H1 (cell line): ENCODE measurements at regions not wholly inside any gene's neighbourhood (a gene's known extent, or its start where the extent isn't known, plus 50 kb on each side); places are given as distances from the start of the nearest gene placed in this dataset.

ENCODE experiments used
- CTCF ChIA-PET: fragments of 300-600 bp; sonication (Branson Sonifier 250); formaldehyde crosslinking; loops from one replicate; lab custom pipeline; 2021; ENCODE audit not compliant: partially characterized antibody; lab: Charles Lee
- POLR2A ChIA-PET: fragments of 300-600 bp; sonication (Branson Sonifier 250); formaldehyde crosslinking; loops from one replicate; lab custom pipeline; 2021; ENCODE audit warnings: inconsistent platforms; ENCODE audit not compliant: partially characterized antibody; lab: Charles Lee
- DNase-seq, 2 experiments: peaks; one replicate each; pipeline versions ENCODE4 v3.0.0 to v3.0.0-alpha.2; 2010 to 2022; ENCODE audit warnings: low spot score in 2 of 2, low read depth in 1 of 2, mixed read lengths in 1 of 2
- FAIRE-seq: peaks from 2 replicates; lab custom pipeline; 2011; peaks lifted over from hg19 to GRCh38; lab: Jason Lieb, UNC
- H2AFZ ChIP-seq: 2 replicates; pipeline ENCODE4 v1.8.1; 2012; ENCODE audit warnings: low read length, inconsistent platforms
- H2AK5ac ChIP-seq: 2 replicates; pipeline ENCODE4 v1.6.1; 2013; ENCODE audit warnings: low read depth, low read length
- H2BK120ac ChIP-seq: replicated peaks from 2 replicates; pipeline ENCODE3; 2013; ENCODE audit warnings: low read depth, low read length, inconsistent platforms
- H2BK12ac ChIP-seq: 2 replicates; pipeline ENCODE4 v1.6.1; 2013; ENCODE audit warnings: low read depth, low read length
- H2BK15ac ChIP-seq: 2 replicates; pipeline ENCODE4 v1.6.1; 2013; ENCODE audit warnings: low read length
- H2BK20ac ChIP-seq: 2 replicates; pipeline ENCODE4 v1.6.1; 2013; ENCODE audit warnings: low read length
- H2BK5ac ChIP-seq: 2 replicates; pipeline ENCODE4 v1.6.1; 2013; ENCODE audit warnings: low read depth, low read length
- H3K14ac ChIP-seq: 2 replicates; pipeline ENCODE4 v1.6.1; 2013; ENCODE audit warnings: inconsistent platforms; ENCODE audit not compliant: insufficient read length
- H3K18ac ChIP-seq: 2 replicates; pipeline ENCODE4 v1.6.1; 2013; ENCODE audit warnings: low read length; ENCODE audit errors: extremely low read depth
- H3K23ac ChIP-seq: 2 replicates; pipeline ENCODE4 v1.6.1; 2013; ENCODE audit warnings: inconsistent platforms; ENCODE audit not compliant: insufficient read length
- H3K23me2 ChIP-seq: 2 replicates; pipeline ENCODE4 v1.6.1; 2013; ENCODE audit warnings: low read depth, low read length
- H3K27ac ChIP-seq: 2 replicates; pipeline ENCODE4 v1.6.1; 2011; ENCODE audit warnings: low read depth, low read length, inconsistent platforms
- H3K27me3 ChIP-seq, 4 experiments: replicated peaks in 1 of 4; 1 replicate in 1 of 4; 2 replicates in 3 of 4; pipeline versions ENCODE4 v1.6.1 to v1.8.1; 2011 to 2013; ENCODE audit warnings: low read length in 3 of 4, mild to moderate bottlenecking in 3 of 4, inconsistent platforms in 2 of 4, mixed read lengths in 2 of 4, moderate library complexity in 1 of 4; ENCODE audit not compliant: control insufficient read depth in 3 of 4, insufficient read depth in 3 of 4; ENCODE audit errors: extremely low read depth in 1 of 4
- H3K36me3 ChIP-seq, 4 experiments: 2 replicates each; pipeline versions ENCODE4 v1.6.1 to v1.8.1; 2011 to 2013; ENCODE audit warnings: mild to moderate bottlenecking in 4 of 4, low read length in 3 of 4, moderate library complexity in 2 of 4, control low read depth in 1 of 4, inconsistent platforms in 1 of 4; ENCODE audit not compliant: insufficient read depth in 4 of 4, control insufficient read depth in 2 of 4
- H3K4ac ChIP-seq: replicated peaks from 2 replicates; pipeline ENCODE3; 2013; ENCODE audit warnings: low read length, low read depth, mixed read lengths, inconsistent platforms; ENCODE audit not compliant: insufficient read length
- H3K4me1 ChIP-seq, 4 experiments: replicated peaks in 1 of 4; 1 replicate in 1 of 4; 2 replicates in 3 of 4; pipeline versions ENCODE4 v1.6.1 to v1.8.1; 2011 to 2013; ENCODE audit warnings: low read length in 3 of 4, inconsistent platforms in 2 of 4, mixed read lengths in 1 of 4; ENCODE audit not compliant: insufficient read depth in 4 of 4, control insufficient read depth in 3 of 4
- H3K4me2 ChIP-seq, 2 experiments: 2 replicates each; pipeline versions ENCODE4 v1.6.1 to v1.8.1; 2011 to 2013; ENCODE audit warnings: low read depth in 2 of 2, low read length in 2 of 2, control low read depth in 1 of 2, inconsistent platforms in 1 of 2, mild to moderate bottlenecking in 1 of 2; ENCODE audit not compliant: insufficient read depth in 1 of 2
- H3K4me3 ChIP-seq, 4 experiments: fragments of 200-600, 300-600 bp in 1 of 4; sonication (generic), shearing (Covaris generic), sonication (Bioruptor Twin) in 1 of 4; 2 replicates each; pipeline versions ENCODE4 v1.5.1 to v1.8.1; 2011 to 2016; ENCODE audit warnings: low read length in 4 of 4, low read depth in 3 of 4, control low read depth in 2 of 4, inconsistent platforms in 2 of 4, mild to moderate bottlenecking in 2 of 4, mixed read lengths in 1 of 4, moderate library complexity in 1 of 4; ENCODE audit not compliant: insufficient read depth in 2 of 4; ENCODE audit errors: extremely low read depth in 1 of 4
- H3K56ac ChIP-seq: replicated peaks from 2 replicates; pipeline ENCODE3; 2013; ENCODE audit warnings: low read depth, mild to moderate bottlenecking, mixed read lengths, low read length, inconsistent platforms; ENCODE audit not compliant: insufficient read length
- H3K79me1 ChIP-seq: 2 replicates; pipeline ENCODE4 v1.6.1; 2013; ENCODE audit warnings: low read depth, low read length, control low read depth
- H3K79me2 ChIP-seq, 2 experiments: 2 replicates each; pipeline versions ENCODE4 v1.6.1 to v1.8.1; 2012 to 2013; ENCODE audit warnings: low read length in 2 of 2, mild to moderate bottlenecking in 2 of 2, inconsistent platforms in 1 of 2; ENCODE audit not compliant: insufficient read depth in 2 of 2, control insufficient read depth in 1 of 2
- H3K9ac ChIP-seq, 4 experiments: replicated peaks in 1 of 4; 1 replicate in 1 of 4; 2 replicates in 3 of 4; pipeline versions ENCODE4 v1.6.1 to v1.8.1; 2011 to 2013; ENCODE audit warnings: low read depth in 3 of 4, low read length in 3 of 4, control low read depth in 2 of 4, mild to moderate bottlenecking in 2 of 4, moderate library complexity in 2 of 4, inconsistent platforms in 1 of 4; ENCODE audit errors: extremely low read depth in 1 of 4
- H3K9me3 ChIP-seq, 2 experiments: 2 replicates each; pipeline versions ENCODE4 v1.6.1 to v1.8.1; 2012 to 2013; ENCODE audit warnings: mild to moderate bottlenecking in 2 of 2, moderate library complexity in 2 of 2, control low read depth in 1 of 2, inconsistent platforms in 1 of 2, low read depth in 1 of 2, low read length in 1 of 2, mixed read lengths in 1 of 2; ENCODE audit not compliant: insufficient read depth in 2 of 2
- H4K20me1 ChIP-seq, 2 experiments: replicated peaks in 1 of 2; 2 replicates each; pipeline versions ENCODE3 to v1.8.1; 2011 to 2013; ENCODE audit warnings: inconsistent platforms in 2 of 2, low read length in 2 of 2, mild to moderate bottlenecking in 1 of 2; ENCODE audit not compliant: insufficient read depth in 2 of 2, control insufficient read depth in 1 of 2
- H4K5ac ChIP-seq: 2 replicates; pipeline ENCODE4 v1.6.1; 2013; ENCODE audit warnings: low read length, low read depth, mixed read lengths, inconsistent platforms; ENCODE audit not compliant: insufficient read length
- H4K8ac ChIP-seq: 2 replicates; pipeline ENCODE4 v1.8.0; 2013; ENCODE audit warnings: mild to moderate bottlenecking, moderate library complexity, low read length, inconsistent platforms; ENCODE audit not compliant: insufficient read depth; ENCODE audit errors: extremely low read depth
- H4K91ac ChIP-seq: replicated peaks from 2 replicates; pipeline ENCODE3; 2013; ENCODE audit warnings: low read length, mixed read lengths, inconsistent platforms; ENCODE audit not compliant: insufficient read length
- ASH2L ChIP-seq: fragments of 200-600, 300-600 bp; sonication (generic); IDR thresholded peaks from one replicate; pipeline ENCODE4 v1.7.1; 2017; ENCODE audit warnings: low read length
- CEBPB ChIP-seq: IDR thresholded peaks from 2 replicates; pipeline ENCODE4 v1.6.1; 2012; ENCODE audit warnings: low read depth, low read length
- CHD1 ChIP-seq: IDR thresholded peaks from 2 replicates; pipeline ENCODE4 v1.6.1; 2012; ENCODE audit warnings: low read depth, low read length, improper control_type of control experiment
- EGR1 ChIP-seq: IDR thresholded peaks from 2 replicates; pipeline ENCODE4 v1.6.1; 2011; ENCODE audit warnings: low read depth, low read length, borderline replicate concordance
- KDM1A ChIP-seq: fragments of 200-600, 300-600 bp; sonication (generic); IDR thresholded peaks from 2 replicates; pipeline ENCODE4 v1.7.1; 2016; ENCODE audit warnings: mild to moderate bottlenecking, low read length, borderline replicate concordance
- POU5F1 ChIP-seq: IDR thresholded peaks from 2 replicates; pipeline ENCODE4 v1.6.1; 2011; ENCODE audit warnings: low read depth, mild to moderate bottlenecking, low read length, moderate library complexity
- TAF1 ChIP-seq: IDR thresholded peaks from 2 replicates; pipeline ENCODE4 v1.6.1; 2011; ENCODE audit warnings: mild to moderate bottlenecking, low read depth, low read length
- TBP ChIP-seq: IDR thresholded peaks from 2 replicates; pipeline ENCODE4 v1.6.1; 2011; ENCODE audit warnings: low read depth, low read length, improper control_type of control experiment
- TCF12 ChIP-seq: IDR thresholded peaks from 2 replicates; pipeline ENCODE4 v1.6.1; 2011; ENCODE audit warnings: low read depth, mild to moderate bottlenecking, low read length
- WGBS, 2 experiments: shearing (Covaris generic) in 1 of 2; methylation state at CpG; one replicate each; pipeline versions ENCODE4 v1.1.6 to v1.1.7; 2013 to 2015; ENCODE audit warnings: low lambda C conversion rate in 2 of 2, mixed read lengths in 2 of 2, inconsistent platforms in 1 of 2, low coverage in 1 of 2, missing lambda C conversion rate in 1 of 2; ENCODE audit not compliant: insufficient replicate concordance in 2 of 2, insufficient coverage in 1 of 2, insufficient read length in 1 of 2; ENCODE audit errors: extremely low coverage in 1 of 2, missing lambda C conversion rate in 1 of 2; 5-methylcytosine and 5-hydroxymethylcytosine counted together
- TF ChIP-seq, protein P1 (sequence below): IDR thresholded peaks from 2 replicates; pipeline ENCODE4 v1.6.1; 2012; ENCODE audit warnings: inconsistent platforms

DNA sequence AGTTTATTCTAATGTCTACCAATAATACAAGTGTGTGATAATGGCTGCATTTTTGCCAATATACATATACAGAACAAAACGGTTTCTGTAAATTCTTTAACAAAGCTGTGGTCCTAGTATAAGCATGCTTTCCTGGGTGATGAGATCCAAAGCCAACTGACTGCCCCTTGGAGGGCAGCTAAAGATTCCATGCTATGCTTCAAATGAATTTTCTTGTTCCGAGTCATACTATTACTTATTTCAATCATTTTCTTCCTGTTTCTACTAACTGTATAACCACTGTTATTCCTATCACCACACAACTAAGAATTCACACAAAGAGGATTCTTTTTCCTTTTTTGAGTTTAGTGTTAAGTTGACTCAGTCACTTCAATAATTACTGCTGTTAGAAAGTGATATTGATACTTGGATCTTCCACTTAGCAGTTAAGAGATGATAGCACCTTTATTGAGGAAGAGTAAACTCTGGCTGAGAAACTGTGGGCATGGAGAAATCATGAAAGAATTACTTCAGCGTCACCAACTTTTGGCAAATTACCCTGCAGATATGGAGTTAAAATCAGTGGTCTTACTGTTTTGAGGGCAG lies 197.5 kb downstream of the ARL4A start:
- no peak overlapping the region for H3K18ac ChIP-seq
- no peak overlapping the region for H4K91ac ChIP-seq
- FAIRE-seq = no peak
- no peak overlapping the region for H3K14ac ChIP-seq
- no peaks in the 10 kb centered on the region for H3K79me1 ChIP-seq
- H3K36me3 ChIP-seq = no peaks in the 10 kb centered on the region
- WGBS, 2 experiments = 55% methylated on average over 3 of the region's 3 CpGs; no CpG with 5 or more reads in 1 of the 2 experiments
- no peaks in the 10 kb centered on the region for H3K27me3 ChIP-seq
- H2AK5ac ChIP-seq = no peak overlapping the region
- ChIA-PET CTCF (no interaction called here), POLR2A (no interaction called here)
- no peak overlapping the region for H3K4ac ChIP-seq
- H3K23ac ChIP-seq = no peak overlapping the region
- H3K27ac ChIP-seq = no peak overlapping the region
- H2BK120ac ChIP-seq = no peak overlapping the region
- no peak overlapping the region for H2BK20ac ChIP-seq
- no peaks in the 10 kb centered on the region for H3K23me2 ChIP-seq
- no peak overlapping the region for H2BK12ac ChIP-seq
- no peak overlapping the region for H2AFZ ChIP-seq
- no peak overlapping the region for H2BK15ac ChIP-seq
- H3K4me2 ChIP-seq = no peak overlapping the region
- no peak overlapping the region for H2BK5ac ChIP-seq
- H3K56ac ChIP-seq = no peak overlapping the region
- no peak overlapping the region for H3K9ac ChIP-seq
- no peaks in the 10 kb centered on the region for H4K20me1 ChIP-seq
- H3K79me2 ChIP-seq = no peaks in the 10 kb centered on the region
- H4K8ac ChIP-seq = no peak overlapping the region
- DNase-seq = no peak
- no peaks in the 10 kb centered on the region for H3K9me3 ChIP-seq
- no peak overlapping the region for H3K4me3 ChIP-seq
- TF ChIP-seq EGR1 = no peak
- no peak for TF ChIP-seq POU5F1
- no peak for TF ChIP-seq TCF12
- TF ChIP-seq TBP = no peak
- no peak for TF ChIP-seq TAF1
- TF ChIP-seq, protein P1, sequence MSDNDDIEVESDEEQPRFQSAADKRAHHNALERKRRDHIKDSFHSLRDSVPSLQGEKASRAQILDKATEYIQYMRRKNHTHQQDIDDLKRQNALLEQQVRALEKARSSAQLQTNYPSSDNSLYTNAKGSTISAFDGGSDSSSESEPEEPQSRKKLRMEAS = no peak
- no peak for TF ChIP-seq ASH2L
- no peak for TF ChIP-seq CHD1
- no peak for TF ChIP-seq KDM1A
- no peak for TF ChIP-seq CEBPB
- TF ChIP-seq, all 59 proteins: peak for 0
- H3K4me1 ChIP-seq = no peaks in the 10 kb centered on the region
- H4K5ac ChIP-seq = no peak overlapping the region
